ENCODE measurements at regions not wholly inside any gene's neighbourhood (a gene's known extent, or its start where the extent isn't known, plus 50 kb on each side); places are given as distances from the start of the nearest gene placed in this dataset.

- Mint-ChIP-seq H3K27ac (no peak overlapping the region), H3K27me3 (no peaks in the 10 kb centered on the region), H3K4me3 (no peak overlapping the region), H3K9me3 (ENCODE audit: insufficient read depth) (peaks cover 2% of the 10 kb centered on the region), H3K4me1 (no peaks in the 10 kb centered on the region)
- H3K4me3 ChIP-seq (ENCODE audit: control extremely low read depth in 1 of 5, extremely low read depth in 1 of 5, insufficient read depth in 1 of 5, low read depth in 2 of 5, low read length in 4 of 5) = no peak overlapping the region
- ATAC-seq (ENCODE audit: low read depth) (no peak), DNase-seq (no peak)
- no peak overlapping the region for H3K27ac ChIP-seq (ENCODE audit: low read length in 2 of 2)
- H3K9me3 ChIP-seq (ENCODE audit: control extremely low read depth in 1 of 3, control insufficient read depth in 2 of 3, insufficient read depth in 1 of 3, low read length in 2 of 3) = no peaks in the 10 kb centered on the region
- ChIA-PET POLR2A (no interaction called here), CTCF (no interaction called here)
- H3K4me2 ChIP-seq (replicated peaks; ENCODE audit: low read depth, low read length, poor library complexity, severe bottlenecking) = no peak overlapping the region
- no peaks in the 10 kb centered on the region for H4K20me1 ChIP-seq (ENCODE audit: control insufficient read depth, insufficient read depth, low read length, poor library complexity, severe bottlenecking)
- no peak overlapping the region for H3K9ac ChIP-seq (ENCODE audit: low read length)
- H3K36me3 ChIP-seq (replicated peaks in 1 of 2; ENCODE audit: control extremely low read depth in 1 of 2, control insufficient read depth in 1 of 2, extremely low read depth in 1 of 2, insufficient read depth in 2 of 2, low read length in 1 of 2) = no peaks in the 10 kb centered on the region
- 97% methylated on average over 3 of the region's 5 CpGs for WGBS (ENCODE audit: insufficient coverage)
- H3K4me1 ChIP-seq (ENCODE audit: control insufficient read depth in 2 of 2, insufficient read depth in 2 of 2, low read length in 2 of 2) = no peaks in the 10 kb centered on the region
- no peak for TF ChIP-seq EZH2 (IDR thresholded peaks at IDR 0.05; ENCODE audit: borderline replicate concordance, insufficient read depth, low read depth, low read length, poor library complexity, severe bottlenecking)
- TF ChIP-seq, protein P1, sequence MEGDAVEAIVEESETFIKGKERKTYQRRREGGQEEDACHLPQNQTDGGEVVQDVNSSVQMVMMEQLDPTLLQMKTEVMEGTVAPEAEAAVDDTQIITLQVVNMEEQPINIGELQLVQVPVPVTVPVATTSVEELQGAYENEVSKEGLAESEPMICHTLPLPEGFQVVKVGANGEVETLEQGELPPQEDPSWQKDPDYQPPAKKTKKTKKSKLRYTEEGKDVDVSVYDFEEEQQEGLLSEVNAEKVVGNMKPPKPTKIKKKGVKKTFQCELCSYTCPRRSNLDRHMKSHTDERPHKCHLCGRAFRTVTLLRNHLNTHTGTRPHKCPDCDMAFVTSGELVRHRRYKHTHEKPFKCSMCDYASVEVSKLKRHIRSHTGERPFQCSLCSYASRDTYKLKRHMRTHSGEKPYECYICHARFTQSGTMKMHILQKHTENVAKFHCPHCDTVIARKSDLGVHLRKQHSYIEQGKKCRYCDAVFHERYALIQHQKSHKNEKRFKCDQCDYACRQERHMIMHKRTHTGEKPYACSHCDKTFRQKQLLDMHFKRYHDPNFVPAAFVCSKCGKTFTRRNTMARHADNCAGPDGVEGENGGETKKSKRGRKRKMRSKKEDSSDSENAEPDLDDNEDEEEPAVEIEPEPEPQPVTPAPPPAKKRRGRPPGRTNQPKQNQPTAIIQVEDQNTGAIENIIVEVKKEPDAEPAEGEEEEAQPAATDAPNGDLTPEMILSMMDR (IDR thresholded peaks at IDR 0.05) = no peak
- intact Hi-C loops (cut with micrococcal nuclease) = loop anchor here (2.0 kb wide), 1 partner anchor 97 kb away; no protein-coding TSS in a partner anchor
- H2AFZ ChIP-seq (ENCODE audit: insufficient read depth, low read depth, low read length, poor library complexity, severe bottlenecking) = no peak overlapping the region
- H3K79me2 ChIP-seq (ENCODE audit: control insufficient read depth, insufficient read depth, low read length) = no peaks in the 10 kb centered on the region
- no peaks in the 10 kb centered on the region for H3K27me3 ChIP-seq (replicated peaks in 1 of 4; ENCODE audit: control extremely low read depth in 1 of 4, control insufficient read depth in 3 of 4, insufficient read depth in 4 of 4, low read length in 3 of 4)
Observed at GRCh38 chr12:30251546-30251945, 444.1 kb downstream of the IPO8 start.

DNA sequence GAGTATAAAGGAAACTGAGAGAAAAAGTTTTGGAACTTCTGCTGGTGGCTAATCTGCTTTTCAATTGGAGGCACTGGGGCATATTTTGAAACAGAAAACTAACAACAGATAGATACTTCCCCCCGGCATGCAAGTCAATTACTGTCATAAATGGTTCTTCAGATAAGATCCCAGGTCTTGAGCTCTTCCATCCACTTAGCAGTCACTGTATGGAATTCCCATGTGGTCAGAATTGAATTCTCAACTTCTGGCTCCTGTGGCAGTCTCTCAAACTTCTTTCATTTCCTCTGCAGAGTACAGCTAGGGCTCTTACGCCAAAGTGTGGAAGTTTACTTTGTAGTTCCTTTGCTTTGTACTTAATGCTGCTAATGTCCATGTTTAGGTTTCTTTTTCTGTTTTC, 452.2 kb downstream of the IPO8 start:
- 67% methylated on average over 1 of the region's 2 CpGs for WGBS (ENCODE audit: insufficient coverage)
- DNase-seq (no peak), ATAC-seq (ENCODE audit: low read depth) (no peak)
- ChIA-PET POLR2A (no interaction called here), CTCF (no interaction called here)
- Mint-ChIP-seq H3K27me3 (no peaks in the 10 kb centered on the region), H3K4me3 (no peak overlapping the region), H3K9me3 (ENCODE audit: insufficient read depth) (no peaks in the 10 kb centered on the region), H3K4me1 (no peaks in the 10 kb centered on the region), H3K27ac (no peak overlapping the region)
- no peaks in the 10 kb centered on the region for H3K9me3 ChIP-seq (ENCODE audit: control extremely low read depth in 1 of 3, control insufficient read depth in 2 of 3, insufficient read depth in 1 of 3, low read length in 2 of 3)
- intact Hi-C loops (cut with micrococcal nuclease) = no loop called here
- no peak for TF ChIP-seq EZH2 (IDR thresholded peaks at IDR 0.05; ENCODE audit: borderline replicate concordance, insufficient read depth, low read depth, low read length, poor library complexity, severe bottlenecking)
- TF ChIP-seq, protein P1 (IDR thresholded peaks at IDR 0.05) = no peak
- no peak overlapping the region for H3K9ac ChIP-seq (ENCODE audit: low read length)
- no peak overlapping the region for H3K27ac ChIP-seq (ENCODE audit: low read length in 2 of 2)
- H2AFZ ChIP-seq (ENCODE audit: insufficient read depth, low read depth, low read length, poor library complexity, severe bottlenecking) = no peak overlapping the region
- no peaks in the 10 kb centered on the region for H3K36me3 ChIP-seq (replicated peaks in 1 of 2; ENCODE audit: control extremely low read depth in 1 of 2, control insufficient read depth in 1 of 2, extremely low read depth in 1 of 2, insufficient read depth in 2 of 2, low read length in 1 of 2)
- H3K79me2 ChIP-seq (ENCODE audit: control insufficient read depth, insufficient read depth, low read length) = no peaks in the 10 kb centered on the region
- no peaks in the 10 kb centered on the region for H3K27me3 ChIP-seq (replicated peaks in 1 of 4; ENCODE audit: control extremely low read depth in 1 of 4, control insufficient read depth in 3 of 4, insufficient read depth in 4 of 4, low read length in 3 of 4)
- no peak overlapping the region for H3K4me3 ChIP-seq (ENCODE audit: control extremely low read depth in 1 of 5, extremely low read depth in 1 of 5, insufficient read depth in 1 of 5, low read depth in 2 of 5, low read length in 4 of 5)
- H3K4me1 ChIP-seq (ENCODE audit: control insufficient read depth in 2 of 2, insufficient read depth in 2 of 2, low read length in 2 of 2) = no peaks in the 10 kb centered on the region
- no peak overlapping the region for H3K4me2 ChIP-seq (replicated peaks; ENCODE audit: low read depth, low read length, poor library complexity, severe bottlenecking)
- no peaks in the 10 kb centered on the region for H4K20me1 ChIP-seq (ENCODE audit: control insufficient read depth, insufficient read depth, low read length, poor library complexity, severe bottlenecking)
